ENCODE measurements at regions not wholly inside any gene's neighbourhood (a gene's known extent, or its start where the extent isn't known, plus 50 kb on each side); places are given as distances from the start of the nearest gene placed in this dataset.

- TF ChIP-seq CTCF (IDR thresholded peaks at IDR 0.05; ENCODE audit: poor library complexity) = no peak
- no peak for TF ChIP-seq EZH2 (IDR thresholded peaks at IDR 0.05; ENCODE audit: borderline replicate concordance)
- no peak for TF ChIP-seq EZH2phosphoT487 (IDR thresholded peaks at IDR 0.05; ENCODE audit: low read depth, severe bottlenecking, unreplicated experiment)
These were observed 311.5 kb upstream of the DCBLD2 start for GRCh38 chr3:99212969-99213368.
